ENCODE measurements at regions not wholly inside any gene's neighbourhood (a gene's known extent, or its start where the extent isn't known, plus 50 kb on each side); places are given as distances from the start of the nearest gene placed in this dataset.

GRCh38 chr5:158634714-158635113 is 465.0 kb downstream of the EBF1 start:
- CTCF ChIA-PET, result no interaction called here
- intact Hi-C loops (cut with micrococcal nuclease; ENCODE audit: unreplicated experiment), result no loop called here
- TF ChIP-seq CTCF (conservative IDR thresholded peaks at IDR 0.05) (no peak), EZH2 (IDR thresholded peaks at IDR 0.05; ENCODE audit: low read depth) (no peak)

GRCh38 chr5:158629591-158630312 is 470.0 kb downstream of the EBF1 start:
- Histone ChIP-seq H3K9me3 (ENCODE audit: insufficient read depth, low read depth) (no peaks in the 10 kb centered on the region), H3K27ac (no peak overlapping the region), H3K4me1 (replicated peaks; ENCODE audit: insufficient read depth) (no peaks in the 10 kb centered on the region), H3F3A (ENCODE audit: insufficient read depth, low read depth) (no peaks in the 10 kb centered on the region), H3K79me2 (ENCODE audit: low read depth) (no peaks in the 10 kb centered on the region), H4K20me1 (ENCODE audit: insufficient read depth) (no peaks in the 10 kb centered on the region), H3K36me3 (ENCODE audit: low read depth) (no peaks in the 10 kb centered on the region), H3K4me2 (no peak overlapping the region), H3K4me3 (no peak overlapping the region), H3K27me3 (ENCODE audit: insufficient read depth, low read depth) (no peaks in the 10 kb centered on the region), H2AFZ (no peak overlapping the region), H3K9me2 (ENCODE audit: insufficient read depth) (no peaks in the 10 kb centered on the region)
- TF ChIP-seq CTCF (conservative IDR thresholded peaks at IDR 0.05), result no peak
- TF ChIP-seq EZH2 (IDR thresholded peaks at IDR 0.05; ENCODE audit: low read depth), result no peak
- POLR2A ChIA-PET (ENCODE audit: unreplicated experiment), result no interaction called here
- intact Hi-C loops (cut with micrococcal nuclease; ENCODE audit: unreplicated experiment), result no loop called here
- no peak for DNase-seq
- BruUV-seq (replicated peaks), result no TSS peak
- CTCF ChIA-PET, result no interaction called here

More at GRCh38 chr5:158634714-158635113, 465.0 kb downstream of the EBF1 start:
- Histone ChIP-seq H3K4me1 (replicated peaks; ENCODE audit: insufficient read depth) (no peaks in the 10 kb centered on the region), H3K9me2 (ENCODE audit: insufficient read depth) (no peaks in the 10 kb centered on the region), H3F3A (ENCODE audit: insufficient read depth, low read depth) (no peaks in the 10 kb centered on the region), H3K36me3 (ENCODE audit: low read depth) (no peaks in the 10 kb centered on the region), H3K27ac (no peak overlapping the region), H2AFZ (no peak overlapping the region), H3K4me2 (no peak overlapping the region), H3K27me3 (ENCODE audit: insufficient read depth, low read depth) (peaks cover 5% of the 10 kb centered on the region; the same call in 1 of the 2 replicates), H3K79me2 (ENCODE audit: low read depth) (no peaks in the 10 kb centered on the region), H3K9me3 (ENCODE audit: insufficient read depth, low read depth) (no peaks in the 10 kb centered on the region), H4K20me1 (ENCODE audit: insufficient read depth) (no peaks in the 10 kb centered on the region), H3K4me3 (no peak overlapping the region)
- DNase-seq, result no peak
- BruUV-seq (replicated peaks), result no TSS peak
- POLR2A ChIA-PET (ENCODE audit: unreplicated experiment), result no interaction called here

GRCh38 chr5:158626718-158627117 is 473.0 kb downstream of the EBF1 start:
- DNase-seq, result no peak
- H3F3A ChIP-seq (ENCODE audit: insufficient read depth, low read depth), result no peaks in the 10 kb centered on the region
- H2AFZ ChIP-seq, result no peak overlapping the region
- intact Hi-C loops (cut with micrococcal nuclease; ENCODE audit: unreplicated experiment), result no loop called here
- no peaks in the 10 kb centered on the region for H3K9me3 ChIP-seq (ENCODE audit: insufficient read depth, low read depth)
- H4K20me1 ChIP-seq (ENCODE audit: insufficient read depth), result no peaks in the 10 kb centered on the region
- no peaks in the 10 kb centered on the region for H3K27me3 ChIP-seq (ENCODE audit: insufficient read depth, low read depth)
- H3K4me3 ChIP-seq, result no peak overlapping the region
- H3K4me2 ChIP-seq, result no peak overlapping the region
- no TSS peak for BruUV-seq (replicated peaks)
- ChIA-PET CTCF (no interaction called here), POLR2A (ENCODE audit: unreplicated experiment) (no interaction called here)
- H3K27ac ChIP-seq, result no peak overlapping the region
- H3K4me1 ChIP-seq (replicated peaks; ENCODE audit: insufficient read depth), result no peaks in the 10 kb centered on the region
- H3K79me2 ChIP-seq (ENCODE audit: low read depth), result no peaks in the 10 kb centered on the region
- H3K9me2 ChIP-seq (ENCODE audit: insufficient read depth), result no peaks in the 10 kb centered on the region
- H3K36me3 ChIP-seq (ENCODE audit: low read depth), result no peaks in the 10 kb centered on the region
- no peak for TF ChIP-seq EZH2 (IDR thresholded peaks at IDR 0.05; ENCODE audit: low read depth)
- TF ChIP-seq CTCF (conservative IDR thresholded peaks at IDR 0.05), result no peak
